ENCODE measurements at regions not wholly inside any gene's neighbourhood (a gene's known extent, or its start where the extent isn't known, plus 50 kb on each side); places are given as distances from the start of the nearest gene placed in this dataset.

DNA sequence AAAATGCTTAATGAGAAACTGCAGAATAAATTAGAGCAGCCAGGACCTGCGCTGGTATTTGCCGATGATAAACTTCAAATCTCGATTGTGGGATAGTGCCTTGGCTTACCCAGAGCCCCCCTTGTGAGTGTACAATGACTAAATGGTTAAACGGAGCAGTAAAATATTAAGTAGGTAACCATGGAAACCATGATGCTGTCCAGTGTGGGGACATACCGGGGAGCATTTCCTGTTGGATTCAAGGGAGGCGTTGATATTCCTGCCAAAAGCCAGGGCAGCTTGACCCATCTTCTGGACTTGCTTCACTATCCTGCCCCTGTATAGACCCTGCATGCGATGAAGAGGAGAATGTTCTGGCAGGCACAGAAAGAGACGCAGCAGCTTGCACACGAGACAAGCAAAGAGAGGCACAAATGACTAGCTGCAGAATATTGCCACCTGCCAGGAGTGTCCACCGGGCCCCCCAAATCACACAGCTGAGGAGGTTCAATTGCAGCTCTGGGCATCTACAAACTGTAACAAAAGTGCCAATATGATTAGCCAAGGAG, 255.3 kb upstream of the TSHZ3 start:
- no peak overlapping the region for H3K4me2 ChIP-seq (ENCODE audit: low read depth, low read length)

More for the DNA sequence above, 255.3 kb upstream of the TSHZ3 start:
- TF ChIP-seq POLR2A (IDR thresholded peaks at IDR 0.05; ENCODE audit: low read depth, low read length) (no peak), NFE2L2 (IDR thresholded peaks at IDR 0.05; ENCODE audit: low read depth, low read length) (no peak), SMC3 (IDR thresholded peaks at IDR 0.05; ENCODE audit: low read depth, low read length) (no peak), CEBPB (IDR thresholded peaks at IDR 0.05; ENCODE audit: low read depth, low read length) (no peak)
- TF ChIP-seq, protein P1, sequence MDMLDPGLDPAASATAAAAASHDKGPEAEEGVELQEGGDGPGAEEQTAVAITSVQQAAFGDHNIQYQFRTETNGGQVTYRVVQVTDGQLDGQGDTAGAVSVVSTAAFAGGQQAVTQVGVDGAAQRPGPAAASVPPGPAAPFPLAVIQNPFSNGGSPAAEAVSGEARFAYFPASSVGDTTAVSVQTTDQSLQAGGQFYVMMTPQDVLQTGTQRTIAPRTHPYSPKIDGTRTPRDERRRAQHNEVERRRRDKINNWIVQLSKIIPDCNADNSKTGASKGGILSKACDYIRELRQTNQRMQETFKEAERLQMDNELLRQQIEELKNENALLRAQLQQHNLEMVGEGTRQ (IDR thresholded peaks at IDR 0.05; ENCODE audit: low read depth, low read length): no peak
- Histone ChIP-seq H2BK20ac (ENCODE audit: low read depth, low read length) (no peak overlapping the region), H4K5ac (ENCODE audit: low read depth, low read length) (no peak overlapping the region), H3K79me1 (ENCODE audit: low read depth in 1 of 2, low read length in 2 of 2) (no peaks in the 10 kb centered on the region), H2AFZ (replicated peaks; ENCODE audit: low read length, poor library complexity) (no peak overlapping the region), H3K18ac (ENCODE audit: low read depth, low read length) (no peak overlapping the region), H3K4me3 (ENCODE audit: insufficient read depth, low read depth, low read length) (no peak overlapping the region), H2AK5ac (ENCODE audit: low read depth, low read length) (no peak overlapping the region), H3K14ac (replicated peaks; ENCODE audit: low read depth, low read length) (no peak overlapping the region), H3K56ac (ENCODE audit: extremely low read depth, insufficient read depth, low read length) (no peak overlapping the region), H2BK120ac (ENCODE audit: low read depth, low read length) (no peak overlapping the region), H3K27me3 (ENCODE audit: control insufficient read depth, insufficient read depth, low read length) (no peaks in the 10 kb centered on the region), H4K8ac (ENCODE audit: low read depth in 2 of 2, low read length in 2 of 2) (no peak overlapping the region), H3K4me1 (ENCODE audit: control insufficient read depth, insufficient read depth, low read length) (no peaks in the 10 kb centered on the region), H2BK5ac (ENCODE audit: low read depth, low read length, poor library complexity, severe bottlenecking) (no peak overlapping the region), H3K36me3 (ENCODE audit: control insufficient read depth, insufficient read depth, low read length) (no peaks in the 10 kb centered on the region), H3K4ac (ENCODE audit: low read depth, low read length) (no peak overlapping the region), H4K20me1 (ENCODE audit: insufficient read depth, low read length) (no peaks in the 10 kb centered on the region), H3K27ac (ENCODE audit: insufficient read depth, low read length) (no peak overlapping the region), H3K9me3 (ENCODE audit: control insufficient read depth, insufficient read depth, low read length) (no peaks in the 10 kb centered on the region), H2BK15ac (ENCODE audit: low read depth, low read length) (no peak overlapping the region), H3K9me1 (ENCODE audit: insufficient read depth, low read length) (no peaks in the 10 kb centered on the region), H3K23ac (ENCODE audit: low read depth, low read length) (no peak overlapping the region), H3K9ac (ENCODE audit: low read depth, low read length) (no peak overlapping the region), H4K91ac (ENCODE audit: insufficient read depth, low read depth, low read length) (no peak overlapping the region), H2AK9ac (replicated peaks; ENCODE audit: low read depth, low read length, poor library complexity) (no peak overlapping the region)
- DNase-seq: no peak
- BruUV-seq (replicated peaks): no TSS peak
- no peak for ATAC-seq (ENCODE audit: low read depth)
- in situ Hi-C loops (cut with MboI; ENCODE audit: low sequenced_read_pairs): no loop called here
- ChIA-PET POLR2A (ENCODE audit: unreplicated experiment) (no interaction called here), CTCF (no interaction called here)
- WGBS, 2 experiments (ENCODE audit: extremely low coverage in 2 of 2, insufficient read length in 1 of 2): 50% methylated on average over 5 of the region's 10 CpGs; no CpG with 5 or more reads in 1 of the 2 experiments
- intact Hi-C loops (cut with micrococcal nuclease): no loop called here
- dilution Hi-C loops (cut with HindIII; ENCODE audit: low sequenced_read_pairs, unreplicated experiment): no loop called here

Data from IMR-90 (cell line).